HEK293 (cell line): ENCODE measurements at regions not wholly inside any gene's neighbourhood (a gene's known extent, or its start where the extent isn't known, plus 50 kb on each side); places are given as distances from the start of the nearest gene placed in this dataset.

ENCODE experiments used
- CTCF ChIP-seq: fragments of 450-650 bp; formaldehyde crosslinking; IDR thresholded peaks from 2 replicates; pipeline ENCODE4 v1.5.1; 2016; ENCODE audit warnings: missing biosample characterization, missing genetic modification characterization
- KLF10 ChIP-seq: fragments of 450-650 bp; IDR thresholded peaks from 2 replicates; pipeline ENCODE4 v1.5.1; 2018; ENCODE audit warnings: missing biosample characterization, mild to moderate bottlenecking, missing genetic modification characterization
- REST ChIP-seq: fragments of 450-650 bp; formaldehyde crosslinking; IDR thresholded peaks from 2 replicates; pipeline ENCODE4 v1.5.1; 2016; ENCODE audit warnings: missing biosample characterization, missing genetic modification characterization
- ZNF157 ChIP-seq: fragments of 450-650 bp; formaldehyde crosslinking; IDR thresholded peaks from 2 replicates; pipeline ENCODE4 v1.5.1; 2016; ENCODE audit warnings: missing biosample characterization, missing genetic modification characterization
- ZNF529 ChIP-seq: fragments of 450-650 bp; formaldehyde crosslinking; IDR thresholded peaks from 2 replicates; pipeline ENCODE4 v1.5.1; 2017; ENCODE audit warnings: missing genetic modification characterization, missing biosample characterization; ENCODE audit not compliant: insufficient replicate concordance
- ZNF561 ChIP-seq: fragments of 450-650 bp; IDR thresholded peaks from 2 replicates; pipeline ENCODE4 v1.5.1; 2018; ENCODE audit warnings: missing biosample characterization, missing genetic modification characterization, borderline replicate concordance

- no peak for TF ChIP-seq CTCF (tag by site-specific recombination)
- no peak for TF ChIP-seq KLF10
- no peak for TF ChIP-seq ZNF561 (tag by site-specific recombination)
- TF ChIP-seq ZNF157 = no peak
- TF ChIP-seq REST = no peak
- TF ChIP-seq ZNF529 (tag by site-specific recombination) = no peak
Observed at GRCh38 chr16:86210403-86211193, 299.7 kb upstream of the FOXF1 start.
